Gastroesophageal sphincter (tissue), 3 donors: ENCODE measurements at regions not wholly inside any gene's neighbourhood (a gene's known extent, or its start where the extent isn't known, plus 50 kb on each side); places are given as distances from the start of the nearest gene placed in this dataset.

Source experiments
- CTCF ChIP-seq, 4 experiments: fragments of 200-600 bp in 2 of 4; fragments of 450-650 bp in 2 of 4; sonication (generic) in 1 of 4; IDR thresholded peaks; one replicate each; pipeline ENCODE4 v1.5.1; 2017 to 2019; ENCODE audit warnings: antibody characterized with exemption in 4 of 4, mild to moderate bottlenecking in 2 of 4, moderate library complexity in 2 of 4
- EP300 ChIP-seq: sonication (generic); formaldehyde crosslinking; IDR thresholded peaks from one replicate; pipeline ENCODE4 v1.6.1; 2017; ENCODE audit warnings: antibody characterized with exemption, mild to moderate bottlenecking
- POLR2A ChIP-seq, 2 donors: fragments of 450-650 bp; IDR thresholded peaks; one replicate each; pipeline ENCODE4 v1.6.1; 2017; ENCODE audit warnings: antibody characterized with exemption in 2 of 2, mild to moderate bottlenecking in 2 of 2, moderate library complexity in 1 of 2

GRCh38 chr17:71470062-71470461, 650.8 kb upstream of the SOX9 start:
- no peak for TF ChIP-seq POLR2A (IDR thresholded peaks at IDR 0.05)
- no peak for TF ChIP-seq CTCF (IDR thresholded peaks at IDR 0.05)
- TF ChIP-seq EP300, result no peak
